Stimulated activated CD4-positive, alpha-beta T cell treated with anti-CD3 and anti-CD28 coated beads, Interleukin-1b, Interleukin-23, amount 100 ng/mL, for 48 hours (primary cell): ENCODE measurements at regions not wholly inside any gene's neighbourhood (a gene's known extent, or its start where the extent isn't known, plus 50 kb on each side); places are given as distances from the start of the nearest gene placed in this dataset.

Experiments
- DNase-seq: peaks from one replicate; pipeline ENCODE4 v3.0.0-alpha.2; 2020

DNA sequence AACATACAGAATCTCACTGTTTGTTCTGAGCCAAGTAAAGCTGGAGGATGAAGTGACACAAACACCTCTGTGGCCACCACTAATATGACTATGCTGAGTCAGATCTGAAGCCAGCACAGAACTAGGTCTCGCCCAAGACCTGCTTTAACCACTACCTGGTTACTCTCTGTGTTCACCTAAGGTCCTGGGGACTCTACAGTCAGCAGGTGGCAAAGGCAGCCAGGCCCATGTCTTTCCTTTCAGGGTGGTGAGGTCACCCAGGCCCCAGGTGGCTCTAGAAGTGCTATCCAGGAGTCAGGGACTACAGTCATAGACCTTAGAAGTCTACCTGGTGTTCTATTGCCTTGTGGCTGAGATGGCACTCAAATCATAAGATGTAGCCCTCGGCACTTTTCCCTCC, 287.9 kb upstream of the ARRDC4 start:
- no peak for DNase-seq

GRCh38 chr15:97678656-97679055, 281.8 kb upstream of the ARRDC4 start:
- DNase-seq: no peak

GRCh38 chr15:97679106-97679688, 281.3 kb upstream of the ARRDC4 start:
- no peak for DNase-seq

- DNase-seq: no peak
These were observed 279.8 kb upstream of the ARRDC4 start for GRCh38 chr15:97680606-97681220.

GRCh38 chr15:97683831-97684230, 276.7 kb upstream of the ARRDC4 start:
- no peak for DNase-seq

- DNase-seq: no peak
These were observed 276.3 kb upstream of the ARRDC4 start for GRCh38 chr15:97684249-97684648.

- no peak for DNase-seq
These were observed 274.2 kb upstream of the ARRDC4 start for GRCh38 chr15:97686324-97686723.

GRCh38 chr15:97687654-97688053, 272.8 kb upstream of the ARRDC4 start:
- no peak for DNase-seq

GRCh38 chr15:97688177-97688576, 272.3 kb upstream of the ARRDC4 start:
- DNase-seq: no peak

GRCh38 chr15:97688886-97689285, 271.6 kb upstream of the ARRDC4 start:
- no peak for DNase-seq

DNA sequence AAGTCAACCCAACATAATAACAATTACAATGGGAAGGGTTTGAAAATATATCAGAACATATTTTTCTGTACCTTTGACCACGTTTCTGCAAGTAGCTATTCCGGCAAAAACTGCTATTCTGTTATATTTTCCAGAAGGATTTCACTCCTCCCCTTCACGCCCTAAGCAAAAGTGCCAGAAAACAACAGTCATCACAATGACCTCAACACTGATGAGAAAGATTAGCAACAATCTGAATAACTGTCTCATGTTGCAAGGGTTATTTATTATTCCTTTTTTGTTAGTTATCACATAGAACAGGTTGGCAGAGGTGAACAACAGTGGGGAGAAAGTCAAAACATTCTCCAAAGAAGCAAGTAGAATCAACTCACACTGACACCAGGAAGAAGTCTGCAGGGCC, 269.4 kb upstream of the ARRDC4 start:
- no peak for DNase-seq

DNA sequence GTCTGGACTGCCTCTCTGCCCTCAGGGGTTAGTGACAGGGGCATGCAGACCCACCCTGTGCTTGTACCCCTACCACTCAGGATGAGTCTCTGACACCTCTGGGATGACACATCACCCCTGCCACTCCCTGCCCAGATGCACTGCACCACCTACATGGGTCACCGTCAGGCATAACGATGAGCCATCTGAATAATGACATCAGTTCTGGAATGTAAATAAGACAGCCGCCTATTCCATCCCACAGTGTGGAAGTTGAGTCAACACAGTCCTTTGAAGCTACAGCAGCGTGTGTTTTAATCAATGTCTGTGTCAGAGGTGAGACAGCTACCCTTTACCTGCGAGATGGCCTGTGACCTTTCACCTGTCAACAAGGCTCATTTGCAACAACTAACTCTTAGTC, 268.7 kb upstream of the ARRDC4 start:
- no peak for DNase-seq

- DNase-seq: no peak
These were observed 268.0 kb upstream of the ARRDC4 start for GRCh38 chr15:97692301-97693015.

GRCh38 chr15:97694456-97694855, 266.0 kb upstream of the ARRDC4 start:
- DNase-seq: no peak

DNA sequence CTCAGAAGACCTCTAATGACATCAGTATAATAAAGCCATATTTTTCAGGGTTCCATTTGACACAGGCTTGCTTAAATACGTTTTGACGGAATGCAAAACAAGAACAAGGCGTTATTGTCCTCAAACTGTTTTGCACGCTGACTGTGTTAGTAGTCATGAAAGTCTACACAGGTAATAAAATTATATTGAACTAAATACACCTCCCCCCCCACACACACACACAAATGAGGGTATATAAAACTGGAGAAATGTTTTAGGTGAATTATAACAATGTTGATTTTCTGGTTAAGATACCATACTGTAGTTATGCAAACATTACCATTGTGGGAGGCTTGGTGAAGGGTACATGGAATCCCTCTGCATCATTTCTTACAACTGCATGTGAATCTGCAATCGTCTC, 257.1 kb upstream of the ARRDC4 start:
- no peak for DNase-seq

GRCh38 chr15:97706059-97706458, 254.4 kb upstream of the ARRDC4 start:
- no peak for DNase-seq

- DNase-seq: no peak
These were observed 252.3 kb upstream of the ARRDC4 start for GRCh38 chr15:97708252-97708651.

- DNase-seq: no peak
These were observed 248.0 kb upstream of the ARRDC4 start for GRCh38 chr15:97712530-97712929.

DNA sequence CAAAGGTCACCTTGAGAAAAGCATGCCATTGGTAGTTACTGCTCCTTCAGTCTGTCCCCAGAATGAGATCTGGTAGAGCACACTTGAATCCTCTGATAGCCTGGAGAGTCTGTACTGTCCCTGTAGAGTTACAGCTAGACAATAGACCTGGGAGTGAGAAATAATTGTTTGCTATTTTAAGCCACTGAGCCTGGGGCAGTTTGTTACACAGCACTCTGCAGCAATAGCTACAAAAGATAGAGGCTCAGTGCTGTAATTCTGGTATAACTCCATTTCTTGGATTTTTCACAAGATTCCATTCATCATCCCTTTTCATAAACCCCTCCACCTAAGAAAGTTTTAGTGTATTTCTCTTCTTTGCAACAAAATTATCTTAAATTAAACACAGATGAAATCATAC, 242.7 kb upstream of the ARRDC4 start:
- DNase-seq: no peak

GRCh38 chr15:97718509-97718908, 242.0 kb upstream of the ARRDC4 start:
- DNase-seq: no peak

- no peak for DNase-seq
These were observed 231.7 kb upstream of the ARRDC4 start for GRCh38 chr15:97728791-97729190.

DNA sequence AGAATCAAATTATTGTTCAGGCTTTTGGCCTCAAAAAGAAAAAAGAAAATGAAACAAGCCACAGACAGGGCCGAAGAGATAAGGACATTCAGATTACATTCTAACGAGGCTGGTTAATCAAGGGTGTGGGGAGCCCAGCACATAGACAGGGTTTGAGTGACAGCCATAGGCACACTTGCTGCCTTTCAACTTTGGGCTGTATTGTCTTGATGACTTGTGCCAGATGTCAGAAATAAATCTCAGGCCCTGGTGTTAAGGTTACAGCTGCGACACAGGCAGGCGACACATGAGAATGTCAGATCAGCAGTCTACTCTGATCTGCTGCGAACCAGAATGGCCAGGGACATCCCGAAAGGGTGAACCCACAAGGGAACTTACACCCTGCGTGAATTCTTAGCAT, 231.2 kb upstream of the ARRDC4 start:
- DNase-seq: no peak

- DNase-seq: no peak
These were observed 230.2 kb upstream of the ARRDC4 start for GRCh38 chr15:97730315-97730714.

- no peak for DNase-seq
These were observed 228.6 kb upstream of the ARRDC4 start for GRCh38 chr15:97731859-97732258.

GRCh38 chr15:97733373-97733772, 227.1 kb upstream of the ARRDC4 start:
- DNase-seq: no peak
